Stimulated activated CD4-positive, alpha-beta T cell treated with anti-CD3 and anti-CD28 coated beads, Interleukin-12 subunit alpha, Interleukin-12 subunit beta, amount 100 ng/mL, for 24 hours (primary cell): ENCODE measurements at regions not wholly inside any gene's neighbourhood (a gene's known extent, or its start where the extent isn't known, plus 50 kb on each side); places are given as distances from the start of the nearest gene placed in this dataset.
A peak's percentile ranks its signal among the peaks of the same experiment; 100 is the strongest.
"Not testable (repeated sequence)": the region's sequence is repeated elsewhere in the genome, so short reads cannot be mapped to it uniquely, and the experiment has no call there.

Source experiments
- DNase-seq, 2 experiments: peaks; one replicate each; pipeline ENCODE4 v3.0.0-alpha.2; 2020; ENCODE audit warnings: low read depth in 2 of 2

- no peak for DNase-seq
These were observed 482.8 kb upstream of the ZMIZ1 start for GRCh38 chr10:78585952-78586351.

- DNase-seq, result no peak
These were observed 480.5 kb upstream of the ZMIZ1 start for GRCh38 chr10:78588194-78588811.

- DNase-seq, result no peak
These were observed 479.1 kb upstream of the ZMIZ1 start for GRCh38 chr10:78589687-78590086.

- DNase-seq, result no peak
These were observed 477.7 kb upstream of the ZMIZ1 start for GRCh38 chr10:78591066-78591465.

GRCh38 chr10:78594559-78595268 lies 474.1 kb upstream of the ZMIZ1 start:
- no peak for DNase-seq

- no peak for DNase-seq
These were observed 473.5 kb upstream of the ZMIZ1 start for GRCh38 chr10:78595269-78595619.

- DNase-seq, result no peak
These were observed 472.2 kb upstream of the ZMIZ1 start for GRCh38 chr10:78596556-78596955.

GRCh38 chr10:78597796-78598555 lies 470.8 kb upstream of the ZMIZ1 start:
- DNase-seq, result no peak

GRCh38 chr10:78599122-78599853 lies 469.5 kb upstream of the ZMIZ1 start:
- DNase-seq, result no peak

GRCh38 chr10:78600121-78600665 lies 468.6 kb upstream of the ZMIZ1 start:
- DNase-seq, result no peak

- DNase-seq, result no peak
These were observed 468.0 kb upstream of the ZMIZ1 start for GRCh38 chr10:78600740-78601139.

- DNase-seq, result peak in 1 of 2 experiments; percentile 3
These were observed 466.4 kb upstream of the ZMIZ1 start for GRCh38 chr10:78602201-78602932.

GRCh38 chr10:78604286-78604685 lies 464.5 kb upstream of the ZMIZ1 start:
- no peak for DNase-seq

- no peak for DNase-seq
These were observed 464.0 kb upstream of the ZMIZ1 start for GRCh38 chr10:78604721-78605120.

GRCh38 chr10:78605800-78606350 lies 462.9 kb upstream of the ZMIZ1 start:
- no peak for DNase-seq

GRCh38 chr10:78606766-78607165 lies 462.0 kb upstream of the ZMIZ1 start:
- not testable (repeated sequence) for DNase-seq

- DNase-seq, result no peak
These were observed 458.8 kb upstream of the ZMIZ1 start for GRCh38 chr10:78609976-78610375.

GRCh38 chr10:78613132-78613531 lies 455.6 kb upstream of the ZMIZ1 start:
- no peak for DNase-seq

- no peak for DNase-seq
These were observed 454.5 kb upstream of the ZMIZ1 start for GRCh38 chr10:78614267-78614666.

- no peak for DNase-seq
These were observed 454.0 kb upstream of the ZMIZ1 start for GRCh38 chr10:78614744-78615143.

- DNase-seq, result no peak
These were observed 452.6 kb upstream of the ZMIZ1 start for GRCh38 chr10:78616125-78616695.
